Nephron (organoid): ENCODE measurements at regions not wholly inside any gene's neighbourhood (a gene's known extent, or its start where the extent isn't known, plus 50 kb on each side); places are given as distances from the start of the nearest gene placed in this dataset.

Source experiments
- H3K27ac Mint-ChIP-seq, 3 experiments: 2 replicates each; pipeline ENCODE4 v1.8.0; 2020; ENCODE audit warnings: mixed read lengths in 3 of 3, mild to moderate bottlenecking in 2 of 3, moderate library complexity in 1 of 3
- H3K27me3 Mint-ChIP-seq: 2 replicates; pipeline ENCODE4 v1.8.0; 2021; ENCODE audit warnings: low read depth, mild to moderate bottlenecking, moderate library complexity, mixed read lengths
- H3K36me3 Mint-ChIP-seq: 2 replicates; pipeline ENCODE4 v1.8.0; 2020; ENCODE audit warnings: low read depth, mixed read lengths
- H3K4me1 Mint-ChIP-seq: 2 replicates; pipeline ENCODE4 v1.8.0; 2020; ENCODE audit warnings: mixed read lengths
- H3K4me3 Mint-ChIP-seq, 3 experiments: 2 replicates each; pipeline ENCODE4 v1.8.0; 2020; ENCODE audit warnings: mild to moderate bottlenecking in 3 of 3, mixed read lengths in 3 of 3, moderate library complexity in 2 of 3
- H3K9me3 Mint-ChIP-seq: 2 replicates; pipeline ENCODE4 v1.8.0; 2020; ENCODE audit warnings: mixed read lengths
- TF ChIP-seq, protein P1 (sequence below), 3 experiments: fragments of 200-600 bp; sonication (generic); IDR thresholded peaks; one replicate each; pipeline ENCODE4 v1.5.0; 2021; ENCODE audit warnings: antibody characterized with exemption in 3 of 3; ENCODE audit not compliant: unreplicated experiment in 3 of 3

DNA sequence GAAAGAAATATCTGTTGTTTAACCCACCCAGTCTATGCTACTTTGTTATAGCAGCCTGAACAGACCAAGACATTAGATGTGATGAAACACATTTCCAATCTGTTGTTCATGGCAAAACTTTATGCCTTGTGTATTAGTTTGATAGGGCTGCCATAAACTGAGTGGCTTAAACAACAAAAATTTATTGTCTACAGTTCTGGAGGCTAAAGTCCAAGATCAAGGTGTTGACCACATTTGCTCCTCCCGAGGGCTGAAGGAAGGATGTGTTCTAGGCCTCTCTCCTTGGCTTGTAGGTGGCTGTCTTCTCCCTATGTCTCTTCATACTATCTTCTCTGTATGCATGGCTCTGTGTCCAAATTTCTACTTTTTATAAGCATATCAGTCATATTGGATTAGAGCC lies 94.1 kb upstream of the HIVEP3 start:
- Mint-ChIP-seq H3K27me3 (peaks cover 12% of the 10 kb centered on the region), H3K4me3 (no peak overlapping the region), H3K27ac (no peak overlapping the region), H3K36me3 (no peaks in the 10 kb centered on the region), H3K9me3 (no peaks in the 10 kb centered on the region), H3K4me1 (peaks cover 17% of the 10 kb centered on the region)
- TF ChIP-seq, protein P1, sequence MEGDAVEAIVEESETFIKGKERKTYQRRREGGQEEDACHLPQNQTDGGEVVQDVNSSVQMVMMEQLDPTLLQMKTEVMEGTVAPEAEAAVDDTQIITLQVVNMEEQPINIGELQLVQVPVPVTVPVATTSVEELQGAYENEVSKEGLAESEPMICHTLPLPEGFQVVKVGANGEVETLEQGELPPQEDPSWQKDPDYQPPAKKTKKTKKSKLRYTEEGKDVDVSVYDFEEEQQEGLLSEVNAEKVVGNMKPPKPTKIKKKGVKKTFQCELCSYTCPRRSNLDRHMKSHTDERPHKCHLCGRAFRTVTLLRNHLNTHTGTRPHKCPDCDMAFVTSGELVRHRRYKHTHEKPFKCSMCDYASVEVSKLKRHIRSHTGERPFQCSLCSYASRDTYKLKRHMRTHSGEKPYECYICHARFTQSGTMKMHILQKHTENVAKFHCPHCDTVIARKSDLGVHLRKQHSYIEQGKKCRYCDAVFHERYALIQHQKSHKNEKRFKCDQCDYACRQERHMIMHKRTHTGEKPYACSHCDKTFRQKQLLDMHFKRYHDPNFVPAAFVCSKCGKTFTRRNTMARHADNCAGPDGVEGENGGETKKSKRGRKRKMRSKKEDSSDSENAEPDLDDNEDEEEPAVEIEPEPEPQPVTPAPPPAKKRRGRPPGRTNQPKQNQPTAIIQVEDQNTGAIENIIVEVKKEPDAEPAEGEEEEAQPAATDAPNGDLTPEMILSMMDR (IDR thresholded peaks at IDR 0.05; ENCODE audit: unreplicated experiment in 3 of 3): no peak

- Mint-ChIP-seq H3K36me3 (no peaks in the 10 kb centered on the region), H3K4me3 (no peak overlapping the region), H3K4me1 (peaks cover 18% of the 10 kb centered on the region), H3K27me3 (peaks cover 19% of the 10 kb centered on the region), H3K27ac (no peak overlapping the region), H3K9me3 (no peaks in the 10 kb centered on the region)
- TF ChIP-seq, protein P1 (IDR thresholded peaks at IDR 0.05; ENCODE audit: unreplicated experiment in 3 of 3): no peak
Observed at GRCh38 chr1:42010381-42010780, 91.7 kb upstream of the HIVEP3 start.

GRCh38 chr1:42008264-42008663 lies 89.5 kb upstream of the HIVEP3 start:
- Mint-ChIP-seq H3K27me3 (peaks cover 19% of the 10 kb centered on the region), H3K36me3 (no peaks in the 10 kb centered on the region), H3K4me1 (peaks cover 18% of the 10 kb centered on the region), H3K27ac (no peak overlapping the region), H3K4me3 (no peak overlapping the region), H3K9me3 (no peaks in the 10 kb centered on the region)
- TF ChIP-seq, protein P1 (IDR thresholded peaks at IDR 0.05; ENCODE audit: unreplicated experiment in 3 of 3): no peak

DNA sequence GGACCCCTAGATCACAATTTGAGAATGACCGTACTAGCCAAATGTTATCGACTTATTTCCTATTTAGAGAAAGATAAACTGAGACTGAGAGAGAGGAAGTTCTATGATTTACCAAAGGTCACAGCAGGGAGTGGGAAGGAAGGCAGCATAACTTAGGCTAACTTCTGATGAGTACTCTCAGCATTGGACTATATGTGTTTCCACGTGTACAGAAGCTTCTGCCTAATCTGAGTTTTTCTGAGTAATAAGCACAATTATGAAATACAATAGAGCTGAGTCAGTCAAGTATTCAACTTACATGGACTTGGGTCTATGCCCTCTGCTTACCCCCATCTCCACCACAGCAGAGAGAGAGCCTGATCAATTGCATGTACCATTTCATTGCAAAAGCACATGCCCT lies 88.1 kb upstream of the HIVEP3 start:
- peaks cover 18% of the 10 kb centered on the region for H3K4me1 Mint-ChIP-seq
- H3K9me3 Mint-ChIP-seq: no peaks in the 10 kb centered on the region

DNA sequence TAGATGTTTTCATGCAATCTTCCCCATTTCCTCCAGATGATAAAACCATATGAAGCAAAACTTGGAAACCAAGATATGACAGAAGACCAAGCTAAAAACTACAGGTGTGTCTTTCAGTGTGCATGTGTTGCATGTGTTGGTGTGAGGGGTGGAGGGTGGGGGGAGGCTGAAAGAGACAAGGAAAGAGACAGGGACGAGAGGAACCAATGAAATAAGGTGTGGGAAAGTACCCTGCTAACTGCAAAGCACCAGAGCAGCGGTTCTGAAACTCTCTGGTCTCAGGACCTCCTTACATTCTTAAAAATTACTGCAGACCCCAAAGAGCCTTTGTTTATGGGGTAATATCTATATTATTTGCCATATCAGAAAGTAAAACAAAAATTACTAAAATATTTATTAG lies 87.4 kb upstream of the HIVEP3 start:
- H3K4me1 Mint-ChIP-seq: peaks cover 18% of the 10 kb centered on the region
- no peak overlapping the region for H3K27ac Mint-ChIP-seq
- H3K27me3 Mint-ChIP-seq: peaks cover 12% of the 10 kb centered on the region
- no peaks in the 10 kb centered on the region for H3K36me3 Mint-ChIP-seq
- no peak overlapping the region for H3K4me3 Mint-ChIP-seq
- TF ChIP-seq, protein P1 (IDR thresholded peaks at IDR 0.05; ENCODE audit: unreplicated experiment in 3 of 3): no peak
- no peaks in the 10 kb centered on the region for H3K9me3 Mint-ChIP-seq

More for the DNA sequence above, 88.1 kb upstream of the HIVEP3 start:
- Mint-ChIP-seq H3K36me3 (no peaks in the 10 kb centered on the region), H3K27ac (no peak overlapping the region), H3K27me3 (peaks cover 14% of the 10 kb centered on the region), H3K4me3 (no peak overlapping the region)
- TF ChIP-seq, protein P1 (IDR thresholded peaks at IDR 0.05; ENCODE audit: unreplicated experiment in 3 of 3): no peak

GRCh38 chr1:42005530-42005929 lies 86.8 kb upstream of the HIVEP3 start:
- Mint-ChIP-seq H3K4me3 (no peak overlapping the region), H3K27ac (no peak overlapping the region), H3K27me3 (peaks cover 7% of the 10 kb centered on the region), H3K9me3 (no peaks in the 10 kb centered on the region), H3K4me1 (peaks cover 18% of the 10 kb centered on the region), H3K36me3 (no peaks in the 10 kb centered on the region)
- TF ChIP-seq, protein P1 (IDR thresholded peaks at IDR 0.05; ENCODE audit: unreplicated experiment in 3 of 3): no peak
